ENCODE measurements at regions not wholly inside any gene's neighbourhood (a gene's known extent, or its start where the extent isn't known, plus 50 kb on each side); places are given as distances from the start of the nearest gene placed in this dataset.
A peak's percentile ranks its signal among the peaks of the same experiment; 100 is the strongest.

DNA sequence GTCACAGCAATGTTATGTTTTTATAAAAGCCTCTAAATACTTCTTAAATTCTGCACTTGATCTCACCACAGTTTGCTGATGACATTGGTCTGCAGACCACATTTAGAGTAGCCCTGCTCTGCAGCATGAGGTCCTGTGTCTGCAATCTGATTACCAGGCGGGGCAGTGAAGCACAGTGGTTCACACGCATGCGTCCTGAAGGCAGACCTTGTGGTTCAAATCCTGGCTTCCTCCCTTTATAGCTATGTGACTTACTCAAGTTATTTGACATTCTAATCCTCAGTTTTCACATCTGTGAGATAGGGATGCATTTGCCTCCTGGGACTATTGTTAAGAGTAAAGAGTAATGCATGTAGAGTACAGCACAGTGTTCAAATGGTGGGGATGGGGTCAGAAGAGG, 50.3 kb downstream of the BMAL2 start:
- Mint-ChIP-seq H3K4me3 (no peak overlapping the region), H3K27ac (no peak overlapping the region), H3K9me3 (no peaks in the 10 kb centered on the region), H3K4me1 (ENCODE audit: low read depth in 2 of 2) (no peaks in the 10 kb centered on the region), H3K36me3 (ENCODE audit: insufficient read depth) (no peaks in the 10 kb centered on the region), H3K27me3 (peaks cover 0 to 5% of the 10 kb centered on the region in 2 donors)
- DNase-seq: no peak
- ATAC-seq (replicated peaks): no peak

DNA sequence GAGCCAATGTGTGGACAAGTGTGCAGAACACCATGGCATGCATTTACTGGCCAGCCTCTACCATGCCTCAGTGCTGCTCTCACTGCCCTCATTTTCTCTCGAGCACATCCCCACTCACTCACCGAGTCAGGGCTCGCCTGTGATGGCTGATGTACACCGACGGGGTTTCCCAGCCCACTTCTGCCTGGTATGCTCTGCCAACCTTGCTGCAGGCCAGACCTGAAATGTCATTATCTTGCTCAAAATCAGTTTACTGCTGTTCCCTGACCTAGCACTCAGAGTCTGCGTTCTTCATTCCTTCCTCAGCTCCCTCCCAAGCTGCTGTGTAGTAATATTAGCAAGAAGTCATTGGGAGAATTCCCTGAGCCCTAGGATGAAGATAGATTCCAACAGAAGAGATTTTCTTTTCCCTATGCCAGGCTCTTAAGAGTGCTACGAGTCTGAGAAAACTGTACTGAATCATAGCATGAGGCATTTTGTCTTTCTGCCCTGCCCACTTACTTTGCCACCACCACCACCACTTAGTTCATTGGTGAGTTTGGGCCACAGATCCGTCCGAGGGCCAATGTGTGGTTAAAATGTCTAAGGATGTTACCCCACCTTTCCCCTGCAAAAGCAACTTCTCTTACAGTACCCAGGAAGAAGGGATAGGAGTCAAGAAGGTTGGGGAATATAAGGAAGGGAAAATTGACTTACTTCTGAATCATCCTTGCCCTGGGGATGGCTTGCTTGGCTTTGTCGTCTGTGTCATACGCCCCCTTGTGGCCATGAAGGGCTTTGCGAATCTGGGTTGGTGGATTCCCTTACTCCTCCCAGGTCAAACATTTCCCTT, 51.0 kb downstream of the BMAL2 start:
- ATAC-seq (replicated peaks) (peak; percentile 41), DNase-seq (peak; percentile 38 to 42 (median 42))
- H3K27ac Mint-ChIP-seq: no peak overlapping the region
- H3K36me3 Mint-ChIP-seq (ENCODE audit: insufficient read depth): no peaks in the 10 kb centered on the region
- H3K4me1 Mint-ChIP-seq (ENCODE audit: low read depth in 2 of 2): no peaks in the 10 kb centered on the region
- H3K9me3 Mint-ChIP-seq: no peaks in the 10 kb centered on the region
- H3K4me3 Mint-ChIP-seq: no peak overlapping the region
- H3K27me3 Mint-ChIP-seq: peaks cover 0 to 11% of the 10 kb centered on the region in 2 donors

DNA sequence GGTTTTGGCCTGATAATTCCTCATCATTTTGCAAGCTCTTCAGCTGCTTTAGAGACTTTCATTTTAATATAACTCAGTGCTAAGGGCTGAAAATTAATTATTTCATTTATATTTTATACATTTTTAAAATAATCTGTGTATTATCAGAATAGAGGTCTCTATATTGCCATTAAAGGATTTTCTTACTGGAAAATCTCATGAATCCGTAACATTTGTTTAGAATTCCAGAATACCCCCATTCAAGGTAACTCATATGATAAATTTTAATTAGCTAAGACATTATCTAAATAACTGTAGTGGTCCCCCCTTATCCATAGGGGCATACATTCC, 51.6 kb downstream of the BMAL2 start:
- Mint-ChIP-seq H3K9me3 (no peaks in the 10 kb centered on the region), H3K27me3 (peaks cover 0 to 11% of the 10 kb centered on the region in 2 donors), H3K36me3 (ENCODE audit: insufficient read depth) (no peaks in the 10 kb centered on the region), H3K4me3 (no peak overlapping the region), H3K27ac (no peak overlapping the region), H3K4me1 (ENCODE audit: low read depth in 2 of 2) (no peaks in the 10 kb centered on the region)
- ATAC-seq (replicated peaks): no peak
- no peak for DNase-seq

DNA sequence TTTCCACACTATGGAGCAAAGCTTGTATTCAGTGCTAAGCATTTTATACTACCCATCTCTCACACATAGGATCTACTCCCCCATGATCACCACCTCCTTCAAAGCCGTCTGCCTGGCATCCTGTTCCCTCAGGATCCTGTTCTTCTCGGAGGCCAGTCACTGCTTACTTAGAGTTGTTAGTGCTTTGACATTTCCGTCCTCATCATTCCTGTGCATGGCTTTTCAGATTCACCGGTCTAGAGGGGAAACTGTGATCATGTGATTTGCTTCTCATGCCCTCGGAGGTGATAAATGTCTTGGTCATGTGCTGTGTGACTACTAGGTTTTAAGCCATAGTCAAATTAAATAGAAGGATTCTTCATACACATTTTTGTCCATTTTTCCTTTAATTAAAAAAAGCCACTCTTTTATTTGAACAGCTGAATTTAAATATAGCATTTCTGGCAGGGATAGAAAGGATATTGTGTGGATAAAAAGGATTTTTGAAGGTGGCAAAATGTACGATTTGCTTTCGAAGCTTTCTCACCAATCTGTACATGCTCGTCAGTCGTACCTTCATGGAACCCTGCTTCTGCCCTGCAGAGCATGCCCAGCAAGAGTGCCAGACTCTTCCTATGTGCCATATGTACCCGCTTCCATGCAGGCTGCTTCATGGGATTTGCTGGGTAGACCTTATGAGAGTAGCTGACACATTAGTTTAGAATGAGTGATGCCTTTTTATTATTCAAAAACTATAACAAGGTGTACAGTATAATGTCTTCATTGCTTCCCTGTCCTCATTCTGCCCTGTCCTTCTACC, 53.3 kb downstream of the BMAL2 start:
- DNase-seq (no peak), ATAC-seq (replicated peaks) (no peak)
- H3K4me1 Mint-ChIP-seq (ENCODE audit: low read depth in 2 of 2): no peaks in the 10 kb centered on the region
- peaks cover 0 to 11% of the 10 kb centered on the region in 2 donors for H3K27me3 Mint-ChIP-seq
- H3K36me3 Mint-ChIP-seq (ENCODE audit: insufficient read depth): no peaks in the 10 kb centered on the region
- no peak overlapping the region for H3K4me3 Mint-ChIP-seq
- no peak overlapping the region for H3K27ac Mint-ChIP-seq
- no peaks in the 10 kb centered on the region for H3K9me3 Mint-ChIP-seq

DNA sequence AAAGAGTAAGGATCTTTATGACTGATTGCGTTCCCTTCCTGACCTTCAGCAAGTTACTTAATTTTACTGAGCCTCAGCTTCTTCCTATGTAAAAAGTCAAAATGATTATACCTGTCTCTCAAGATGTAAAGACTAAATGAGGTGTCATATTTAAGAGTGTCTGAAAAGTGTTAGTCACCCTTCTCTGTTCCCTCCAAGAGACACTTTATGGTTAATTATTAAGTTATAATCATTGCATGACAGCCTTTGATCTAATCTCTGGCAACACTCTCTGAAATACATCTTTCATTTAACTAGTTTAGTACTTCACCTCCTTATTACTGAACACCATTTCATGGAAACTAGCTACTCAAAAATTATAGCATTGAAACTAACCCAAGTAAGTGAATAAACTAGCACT, 54.8 kb downstream of the BMAL2 start:
- Mint-ChIP-seq H3K36me3 (ENCODE audit: insufficient read depth) (no peaks in the 10 kb centered on the region), H3K9me3 (no peaks in the 10 kb centered on the region), H3K27me3 (peaks cover 0 to 11% of the 10 kb centered on the region in 2 donors), H3K27ac (no peak overlapping the region), H3K4me1 (ENCODE audit: low read depth in 2 of 2) (no peaks in the 10 kb centered on the region), H3K4me3 (no peak overlapping the region)
- no peak for DNase-seq
- no peak for ATAC-seq (replicated peaks)

DNA sequence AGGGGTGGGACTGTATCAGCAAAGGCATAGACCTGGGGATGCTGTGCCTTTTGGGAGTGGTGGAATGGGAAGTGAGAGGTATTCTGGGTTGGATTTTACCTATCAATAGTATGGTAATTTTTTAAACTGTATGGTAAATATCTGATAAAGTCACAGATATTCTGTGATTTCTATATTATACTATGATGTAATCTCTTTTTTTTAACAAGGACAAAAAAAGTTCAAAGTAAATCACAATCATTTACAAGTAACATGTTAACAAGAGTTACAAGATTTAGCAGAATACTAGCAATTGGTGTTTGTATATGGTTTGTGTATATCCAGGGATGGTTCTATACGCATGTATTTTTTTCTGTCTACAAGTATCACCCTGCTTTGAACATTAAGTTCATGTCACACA, 56.0 kb downstream of the BMAL2 start:
- Mint-ChIP-seq H3K4me1 (ENCODE audit: low read depth in 2 of 2) (no peaks in the 10 kb centered on the region), H3K36me3 (ENCODE audit: insufficient read depth) (no peaks in the 10 kb centered on the region), H3K27ac (no peak overlapping the region), H3K4me3 (no peak overlapping the region), H3K27me3 (peaks cover 0 to 11% of the 10 kb centered on the region in 2 donors), H3K9me3 (no peaks in the 10 kb centered on the region)
- ATAC-seq (replicated peaks) (no peak), DNase-seq (no peak)

DNA sequence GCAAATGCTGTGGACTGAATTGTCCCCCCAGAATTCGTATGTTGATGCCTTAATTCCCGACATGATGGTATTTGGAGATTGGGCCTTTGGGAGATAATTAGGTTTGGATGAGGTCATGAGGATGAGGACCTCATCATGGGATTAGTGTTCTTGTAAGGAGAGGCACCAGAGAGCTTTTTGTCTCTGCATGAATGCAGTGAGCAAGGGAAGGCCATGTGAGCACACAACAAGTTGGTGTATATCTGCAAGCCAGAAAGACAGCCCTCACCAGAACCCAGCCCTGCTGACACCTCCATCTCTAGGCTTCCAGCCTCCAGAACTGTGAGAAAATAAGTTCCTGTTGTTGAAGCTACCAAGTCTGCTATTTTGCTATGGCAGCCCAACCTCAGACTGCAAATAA, 51.9 kb upstream of the SMCO2 start:
- DNase-seq (no peak), ATAC-seq (replicated peaks) (no peak)
- H3K36me3 Mint-ChIP-seq (ENCODE audit: insufficient read depth): no peaks in the 10 kb centered on the region
- H3K4me3 Mint-ChIP-seq: no peak overlapping the region
- peaks cover 0 to 5% of the 10 kb centered on the region in 2 donors for H3K27me3 Mint-ChIP-seq
- H3K4me1 Mint-ChIP-seq (ENCODE audit: low read depth in 2 of 2): no peaks in the 10 kb centered on the region
- no peaks in the 10 kb centered on the region for H3K9me3 Mint-ChIP-seq
- no peak overlapping the region for H3K27ac Mint-ChIP-seq

DNA sequence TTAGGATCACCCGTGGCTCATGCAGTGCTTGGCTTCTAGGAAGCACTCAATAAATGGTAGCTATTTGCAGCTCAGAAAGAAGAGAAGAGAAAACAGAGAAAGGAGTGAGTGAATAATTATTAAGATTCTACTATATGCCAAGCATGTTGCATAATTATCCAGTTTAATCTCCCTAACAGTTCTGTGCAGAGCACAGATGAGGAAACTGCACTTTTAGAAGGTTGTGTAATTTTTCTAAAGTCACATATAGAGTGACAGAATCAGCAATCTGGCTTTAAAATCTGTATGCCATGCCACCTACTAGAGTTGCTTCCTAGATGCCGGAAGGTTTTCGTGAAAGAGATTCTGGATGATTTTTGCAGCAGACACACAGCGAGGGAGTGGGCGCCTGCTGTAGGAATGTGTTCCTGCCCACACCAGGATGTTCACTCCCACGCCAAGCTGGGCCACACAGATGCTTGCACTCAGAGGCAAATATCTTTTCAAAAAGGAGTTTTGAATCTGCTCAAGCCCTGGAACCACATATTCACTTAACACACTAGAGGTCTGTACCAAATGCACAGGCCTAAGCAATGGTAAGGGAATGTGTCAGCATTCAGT, 50.2 kb upstream of the SMCO2 start:
- no peaks in the 10 kb centered on the region for H3K9me3 Mint-ChIP-seq
- peaks cover 0 to 5% of the 10 kb centered on the region in 2 donors for H3K27me3 Mint-ChIP-seq
- no peak for DNase-seq
- H3K36me3 Mint-ChIP-seq (ENCODE audit: insufficient read depth): no peaks in the 10 kb centered on the region
- H3K27ac Mint-ChIP-seq: no peak overlapping the region
- no peaks in the 10 kb centered on the region for H3K4me1 Mint-ChIP-seq (ENCODE audit: low read depth in 2 of 2)
- no peak for ATAC-seq (replicated peaks)
- no peak overlapping the region for H3K4me3 Mint-ChIP-seq

All from effector memory CD8-positive, alpha-beta T cell (primary cell).